GM12801 (cell line): ENCODE measurements at regions not wholly inside any gene's neighbourhood (a gene's known extent, or its start where the extent isn't known, plus 50 kb on each side); places are given as distances from the start of the nearest gene placed in this dataset.

ENCODE experiments used
- CTCF ChIP-seq: IDR thresholded peaks from one replicate; pipeline ENCODE4 v1.5.1; 2011; ENCODE audit warnings: control low read depth; ENCODE audit not compliant: insufficient read length; ENCODE audit errors: extremely low read depth

GRCh38 chr13:95387733-95388207 lies 86.5 kb upstream of the ABCC4 start:
- no peak for TF ChIP-seq CTCF

GRCh38 chr13:95388420-95389079 lies 87.3 kb upstream of the ABCC4 start:
- TF ChIP-seq CTCF, result no peak

GRCh38 chr13:95391362-95391761 lies 90.1 kb upstream of the ABCC4 start:
- TF ChIP-seq CTCF, result no peak

- no peak for TF ChIP-seq CTCF
Measured at GRCh38 chr13:95391785-95392184, 90.5 kb upstream of the ABCC4 start.

- no peak for TF ChIP-seq CTCF
Measured at GRCh38 chr13:95392597-95392996, 91.3 kb upstream of the ABCC4 start.

- TF ChIP-seq CTCF, result no peak
Measured at GRCh38 chr13:95403349-95404140, 102.3 kb upstream of the ABCC4 start.

GRCh38 chr13:95404141-95404882 lies 103.1 kb upstream of the ABCC4 start:
- peak; percentile 52 for TF ChIP-seq CTCF
